ENCODE measurements at regions not wholly inside any gene's neighbourhood (a gene's known extent, or its start where the extent isn't known, plus 50 kb on each side); places are given as distances from the start of the nearest gene placed in this dataset.
"Not testable (repeated sequence)": the region's sequence is repeated elsewhere in the genome, so short reads cannot be mapped to it uniquely, and the experiment has no call there.

DNA sequence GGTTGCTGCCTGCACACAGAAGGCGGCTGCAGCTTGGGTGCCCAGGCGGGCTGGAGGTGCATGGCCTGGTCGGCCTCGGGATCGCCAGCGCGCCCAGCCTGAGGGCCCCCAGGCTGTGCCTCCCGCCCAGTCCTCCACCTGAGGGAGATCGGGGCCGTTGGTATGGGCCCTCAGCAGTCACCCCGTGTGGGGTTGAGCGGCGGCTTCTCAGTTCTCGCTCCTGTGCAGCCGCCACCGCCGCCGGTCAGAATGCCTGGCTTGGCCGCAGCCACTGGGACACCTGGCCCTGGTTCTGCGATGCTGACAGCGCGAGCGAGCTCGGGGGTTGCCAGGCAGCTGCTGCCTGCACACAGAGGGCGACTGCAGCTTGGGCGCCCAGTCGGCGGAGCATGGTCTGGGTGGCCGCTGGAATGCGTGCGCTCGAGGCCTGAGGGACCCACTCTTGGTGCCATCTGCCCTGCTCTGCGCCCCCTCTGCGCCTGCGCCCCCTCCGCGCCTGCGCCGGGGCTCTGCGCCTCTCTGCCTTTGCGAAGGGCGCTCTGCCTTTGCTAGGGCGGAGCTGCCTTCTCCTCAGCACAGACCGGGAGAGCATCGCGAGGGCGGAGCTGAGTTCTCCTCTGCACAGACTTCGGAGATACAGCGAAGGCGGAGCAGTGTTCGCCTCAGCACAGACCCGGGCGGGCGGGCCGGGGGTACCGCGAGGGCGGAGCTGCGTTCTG is 84.6 kb upstream of the ZNG1F start:
- DNase-seq (ENCODE audit: low spot score): peak; percentile 12

DNA sequence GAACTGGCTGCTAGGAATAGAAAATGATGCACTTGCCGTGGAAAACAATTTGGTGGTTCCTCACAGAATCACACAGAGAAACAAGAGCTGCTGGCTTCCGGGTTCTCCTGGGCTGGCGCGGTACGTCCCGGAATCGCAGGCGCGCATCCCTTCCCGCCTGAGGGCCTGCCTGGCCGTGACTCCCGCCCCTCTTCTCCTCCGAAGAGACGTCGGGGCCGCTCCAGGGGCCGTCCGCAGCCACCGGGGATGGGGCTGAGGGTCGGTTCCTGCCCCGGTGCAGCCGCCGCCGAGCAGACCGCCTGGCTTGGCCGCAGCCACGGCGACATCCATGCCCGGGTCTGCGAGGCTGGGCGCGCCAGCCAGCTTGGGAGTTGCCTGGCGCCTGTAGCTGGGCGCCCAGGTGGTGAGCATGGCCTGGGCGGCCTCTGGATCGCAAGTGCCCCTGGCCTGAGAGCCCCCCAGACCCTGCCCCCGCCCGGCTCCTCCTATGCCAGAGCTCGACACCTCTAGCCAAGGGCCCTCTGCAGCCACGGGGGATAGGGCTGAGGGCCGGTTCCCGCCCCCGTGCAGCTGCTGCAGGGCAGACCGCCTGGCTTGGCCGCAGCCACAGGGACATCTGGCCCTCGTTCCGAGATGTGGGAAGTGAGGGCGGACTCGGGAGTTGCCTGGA is 83.9 kb upstream of the ZNG1F start:
- DNase-seq (ENCODE audit: low spot score): peak; percentile 2

DNA sequence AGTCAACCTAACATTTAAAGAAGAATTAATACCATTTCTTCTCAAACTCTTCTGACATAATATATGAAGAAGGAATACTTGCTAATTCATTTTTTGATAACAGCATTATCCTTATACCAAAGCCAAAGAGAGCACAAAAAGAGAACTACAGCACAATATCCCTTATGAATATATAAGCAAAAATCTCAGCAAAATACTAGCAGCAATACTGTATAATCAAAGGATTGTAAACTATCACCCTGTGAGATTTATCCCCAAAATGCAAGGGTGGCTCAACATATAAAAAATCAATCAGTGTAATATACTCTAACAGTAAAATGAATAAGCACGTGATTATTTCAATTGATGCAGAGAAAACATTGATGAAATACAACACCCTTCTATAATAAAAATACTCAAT is 81.9 kb upstream of the ZNG1F start:
- not testable (repeated sequence) for DNase-seq (ENCODE audit: low spot score)

GRCh38 chr9:41269471-41269870 is 80.4 kb upstream of the ZNG1F start:
- not testable (repeated sequence) for DNase-seq (ENCODE audit: low spot score)

- DNase-seq (ENCODE audit: low spot score): not testable (repeated sequence)
Measured at GRCh38 chr9:41269054-41269453, 79.9 kb upstream of the ZNG1F start.

- not testable (repeated sequence) for DNase-seq (ENCODE audit: low spot score)
Measured at GRCh38 chr9:41266602-41267001, 77.5 kb upstream of the ZNG1F start.

GRCh38 chr9:41266000-41266399 is 76.9 kb upstream of the ZNG1F start:
- not testable (repeated sequence) for DNase-seq (ENCODE audit: low spot score)

DNA sequence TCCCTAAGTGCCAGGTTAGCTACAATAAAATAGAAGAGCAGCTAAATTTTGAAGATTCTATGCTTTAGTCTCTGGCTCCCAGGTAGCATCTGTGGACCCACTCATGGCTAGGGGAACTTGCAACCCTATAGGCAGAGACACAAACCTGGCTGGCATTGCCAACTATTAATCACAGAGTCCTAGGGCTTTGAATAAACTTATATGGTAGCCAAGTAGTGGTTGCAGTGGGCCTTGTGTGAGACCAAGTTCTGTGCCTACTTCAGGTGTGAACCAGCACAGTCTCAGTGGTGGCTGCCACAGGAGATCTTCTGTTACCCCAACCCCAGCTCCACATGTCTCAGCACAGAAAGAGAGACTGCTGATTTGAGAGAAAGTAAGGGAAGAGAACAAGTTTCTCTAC is 62.9 kb upstream of the ZNG1F start:
- not testable (repeated sequence) for DNase-seq (ENCODE audit: low spot score)

DNA sequence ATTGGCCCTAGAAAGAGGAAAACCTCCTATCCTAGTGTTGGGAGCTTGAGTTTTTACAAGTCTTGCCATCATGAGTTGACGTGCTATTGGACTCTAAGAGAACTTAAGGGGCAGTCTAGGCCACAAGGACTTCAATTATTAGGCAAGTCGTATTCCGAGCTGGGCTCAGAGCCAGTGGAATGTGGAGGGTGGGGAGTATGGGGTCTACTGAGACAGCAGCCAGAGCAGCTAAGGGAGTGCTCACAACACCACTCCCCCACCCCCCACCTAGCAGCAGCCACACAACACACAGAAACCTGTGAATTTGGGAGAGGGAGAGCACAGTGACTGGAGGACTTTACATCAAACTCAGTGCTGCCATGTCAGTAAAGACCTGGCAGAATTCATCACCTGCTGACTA is 62.0 kb upstream of the ZNG1F start:
- DNase-seq (ENCODE audit: low spot score): not testable (repeated sequence)

DNA sequence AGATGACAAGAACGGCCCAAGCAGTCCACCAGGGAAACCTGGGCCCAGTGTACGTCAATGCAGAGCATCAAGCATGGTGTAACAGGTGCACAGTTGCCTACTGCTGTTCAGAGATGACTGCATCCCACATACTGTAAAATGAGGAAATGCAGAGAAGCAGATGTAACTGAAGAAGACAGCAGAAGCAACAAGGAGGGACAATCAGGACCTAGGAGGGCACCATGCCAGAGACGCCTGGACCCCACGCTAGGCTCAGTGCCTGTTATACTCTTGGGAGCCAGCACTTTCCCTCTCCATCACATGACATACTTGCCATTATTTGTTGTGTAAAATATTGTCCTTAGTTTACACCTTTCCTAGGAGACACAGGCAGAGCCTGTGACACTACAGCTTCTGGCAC is 57.6 kb upstream of the ZNG1F start:
- not testable (repeated sequence) for DNase-seq (ENCODE audit: low spot score)

Data from kidney capillary endothelial cell (primary cell).